ENCODE measurements at regions not wholly inside any gene's neighbourhood (a gene's known extent, or its start where the extent isn't known, plus 50 kb on each side); places are given as distances from the start of the nearest gene placed in this dataset.

DNA sequence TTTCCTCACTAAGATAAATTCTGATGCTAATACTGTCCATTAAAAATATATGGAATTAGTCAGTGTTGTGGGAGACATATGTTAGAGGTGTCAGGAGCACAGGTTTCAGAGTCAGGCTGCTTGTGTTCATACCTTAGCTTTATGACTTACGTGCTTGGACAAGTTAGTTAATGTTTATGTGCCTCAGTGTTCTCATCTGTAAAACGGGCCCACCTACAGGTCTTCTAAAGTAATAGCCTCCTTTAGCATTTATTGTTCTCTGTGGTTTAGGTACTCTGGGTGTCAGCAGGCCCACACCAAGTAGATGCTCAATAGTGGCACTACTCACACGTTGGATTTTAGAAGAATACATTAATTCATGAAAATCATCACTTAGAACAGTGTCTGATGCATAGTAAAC is 308.7 kb upstream of the ZC3H12C start:
- Histone ChIP-seq H3K4me2 (no peak overlapping the region), H3K4me3 (no peak overlapping the region), H4K20me1 (ENCODE audit: insufficient read depth, poor library complexity, severe bottlenecking) (no peaks in the 10 kb centered on the region), H3K79me2 (no peaks in the 10 kb centered on the region), H3K36me3 (replicated peaks; ENCODE audit: insufficient read depth, low read depth) (no peaks in the 10 kb centered on the region), H3K9me3 (ENCODE audit: low read depth) (no peaks in the 10 kb centered on the region), H3K9me2 (replicated peaks; ENCODE audit: insufficient read depth) (no peaks in the 10 kb centered on the region), H3K4me1 (ENCODE audit: insufficient read depth) (no peaks in the 10 kb centered on the region), H2AFZ (no peak overlapping the region), H3K27me3 (no peaks in the 10 kb centered on the region), H3K27ac (no peak overlapping the region)
- TF ChIP-seq EZH2 (IDR thresholded peaks at IDR 0.05; ENCODE audit: borderline replicate concordance) (no peak), EZH2phosphoT487 (IDR thresholded peaks at IDR 0.05; ENCODE audit: low read depth, severe bottlenecking, unreplicated experiment) (no peak)
- TF ChIP-seq, protein P1, sequence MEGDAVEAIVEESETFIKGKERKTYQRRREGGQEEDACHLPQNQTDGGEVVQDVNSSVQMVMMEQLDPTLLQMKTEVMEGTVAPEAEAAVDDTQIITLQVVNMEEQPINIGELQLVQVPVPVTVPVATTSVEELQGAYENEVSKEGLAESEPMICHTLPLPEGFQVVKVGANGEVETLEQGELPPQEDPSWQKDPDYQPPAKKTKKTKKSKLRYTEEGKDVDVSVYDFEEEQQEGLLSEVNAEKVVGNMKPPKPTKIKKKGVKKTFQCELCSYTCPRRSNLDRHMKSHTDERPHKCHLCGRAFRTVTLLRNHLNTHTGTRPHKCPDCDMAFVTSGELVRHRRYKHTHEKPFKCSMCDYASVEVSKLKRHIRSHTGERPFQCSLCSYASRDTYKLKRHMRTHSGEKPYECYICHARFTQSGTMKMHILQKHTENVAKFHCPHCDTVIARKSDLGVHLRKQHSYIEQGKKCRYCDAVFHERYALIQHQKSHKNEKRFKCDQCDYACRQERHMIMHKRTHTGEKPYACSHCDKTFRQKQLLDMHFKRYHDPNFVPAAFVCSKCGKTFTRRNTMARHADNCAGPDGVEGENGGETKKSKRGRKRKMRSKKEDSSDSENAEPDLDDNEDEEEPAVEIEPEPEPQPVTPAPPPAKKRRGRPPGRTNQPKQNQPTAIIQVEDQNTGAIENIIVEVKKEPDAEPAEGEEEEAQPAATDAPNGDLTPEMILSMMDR (IDR thresholded peaks at IDR 0.05; ENCODE audit: poor library complexity) = no peak
- no peak for DNase-seq (ENCODE audit: low spot score)
- WGBS (ENCODE audit: low lambda C conversion rate, missing lambda C conversion rate) = 89% methylated on average over 3 of the region's 3 CpGs

DNA sequence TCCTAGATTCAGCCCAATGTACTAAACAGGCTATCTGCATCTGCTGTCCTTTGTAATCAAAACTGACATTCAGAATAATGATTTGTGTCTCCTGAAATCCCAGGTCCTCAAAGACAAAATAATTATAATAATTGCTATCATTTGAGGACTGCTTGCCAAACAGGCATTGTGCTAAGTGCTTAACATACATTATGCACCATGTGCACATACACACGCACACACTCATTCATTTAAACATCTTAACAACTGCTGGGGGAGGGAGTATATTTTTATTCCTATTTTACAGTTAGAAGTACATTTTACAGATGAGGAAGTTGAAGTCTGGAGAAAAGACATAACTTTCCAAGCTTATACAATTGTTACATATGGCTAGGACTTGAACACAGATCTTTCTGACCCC is 308.0 kb upstream of the ZC3H12C start:
- Histone ChIP-seq H3K9me2 (replicated peaks; ENCODE audit: insufficient read depth) (no peaks in the 10 kb centered on the region), H2AFZ (no peak overlapping the region), H3K9me3 (ENCODE audit: low read depth) (no peaks in the 10 kb centered on the region), H3K27me3 (no peaks in the 10 kb centered on the region), H3K4me3 (no peak overlapping the region), H3K36me3 (replicated peaks; ENCODE audit: insufficient read depth, low read depth) (no peaks in the 10 kb centered on the region), H3K79me2 (no peaks in the 10 kb centered on the region), H3K4me1 (ENCODE audit: insufficient read depth) (no peaks in the 10 kb centered on the region), H3K4me2 (no peak overlapping the region), H4K20me1 (ENCODE audit: insufficient read depth, poor library complexity, severe bottlenecking) (no peaks in the 10 kb centered on the region), H3K27ac (no peak overlapping the region)
- TF ChIP-seq, protein P1 (IDR thresholded peaks at IDR 0.05; ENCODE audit: poor library complexity) = no peak
- TF ChIP-seq EZH2phosphoT487 (IDR thresholded peaks at IDR 0.05; ENCODE audit: low read depth, severe bottlenecking, unreplicated experiment) (no peak), EZH2 (IDR thresholded peaks at IDR 0.05; ENCODE audit: borderline replicate concordance) (no peak)
- 90% methylated on average over 1 of the region's 1 CpG for WGBS (ENCODE audit: low lambda C conversion rate, missing lambda C conversion rate)
- DNase-seq (ENCODE audit: low spot score) = no peak

DNA sequence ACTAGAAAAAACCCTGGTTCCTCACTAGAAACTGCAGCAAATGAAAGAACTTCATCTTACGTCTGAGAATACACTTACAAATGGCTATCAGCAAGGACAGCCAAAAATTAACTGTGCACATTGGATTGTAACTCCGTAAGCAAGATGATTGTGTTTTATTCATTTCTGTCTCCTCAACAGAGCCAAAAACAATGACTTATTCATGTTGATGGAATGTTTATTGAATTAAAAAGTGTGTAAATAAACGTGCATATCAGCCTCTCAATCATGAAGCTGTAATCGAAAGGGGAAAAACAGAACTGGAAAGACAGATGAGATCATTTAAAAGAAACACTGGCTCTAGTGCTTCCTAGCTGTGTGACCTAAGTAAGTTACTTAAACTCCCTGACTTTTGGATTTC is 307.5 kb upstream of the ZC3H12C start:
- Histone ChIP-seq H3K4me2 (no peak overlapping the region), H3K27me3 (no peaks in the 10 kb centered on the region), H3K9me3 (ENCODE audit: low read depth) (no peaks in the 10 kb centered on the region), H3K9me2 (replicated peaks; ENCODE audit: insufficient read depth) (no peaks in the 10 kb centered on the region), H3K27ac (no peak overlapping the region), H2AFZ (no peak overlapping the region), H3K36me3 (replicated peaks; ENCODE audit: insufficient read depth, low read depth) (no peaks in the 10 kb centered on the region), H3K79me2 (no peaks in the 10 kb centered on the region), H4K20me1 (ENCODE audit: insufficient read depth, poor library complexity, severe bottlenecking) (no peaks in the 10 kb centered on the region), H3K4me1 (ENCODE audit: insufficient read depth) (no peaks in the 10 kb centered on the region), H3K4me3 (no peak overlapping the region)
- DNase-seq (ENCODE audit: low spot score) = no peak
- TF ChIP-seq EZH2 (IDR thresholded peaks at IDR 0.05; ENCODE audit: borderline replicate concordance) = no peak
- TF ChIP-seq, protein P1 (IDR thresholded peaks at IDR 0.05; ENCODE audit: poor library complexity) = no peak
- TF ChIP-seq EZH2phosphoT487 (IDR thresholded peaks at IDR 0.05; ENCODE audit: low read depth, severe bottlenecking, unreplicated experiment) = no peak
- 69% methylated on average over 4 of the region's 4 CpGs for WGBS (ENCODE audit: low lambda C conversion rate, missing lambda C conversion rate)

DNA sequence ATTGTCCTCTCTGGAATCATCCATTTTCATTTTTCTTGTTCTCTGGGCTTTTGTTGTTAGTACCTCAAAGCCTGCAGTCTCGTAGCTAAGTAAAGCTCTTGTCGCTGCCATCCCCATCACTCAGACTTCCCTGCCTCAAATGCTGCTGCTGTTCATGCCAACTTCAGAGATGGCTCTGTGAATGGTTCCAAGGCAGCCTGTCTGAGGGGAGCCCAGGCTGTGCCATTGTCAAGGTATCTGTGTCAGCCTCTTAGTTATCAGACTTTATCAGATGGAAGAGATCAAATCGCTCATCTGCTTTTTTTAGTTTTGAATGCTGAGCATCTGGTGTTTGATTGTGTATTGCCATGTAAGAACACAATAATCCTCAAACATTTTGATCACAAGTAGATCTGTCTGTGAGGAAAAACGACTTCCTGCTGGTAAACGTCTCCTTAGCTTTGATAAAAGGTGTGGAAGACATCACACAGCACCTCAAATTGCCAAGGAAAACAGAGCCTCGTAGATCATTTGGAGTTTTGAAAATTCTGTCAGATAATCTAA is 304.2 kb upstream of the ZC3H12C start:
- no peak overlapping the region for H3K4me3 ChIP-seq
- H3K9me2 ChIP-seq (replicated peaks; ENCODE audit: insufficient read depth) = no peaks in the 10 kb centered on the region
- no peaks in the 10 kb centered on the region for H3K36me3 ChIP-seq (replicated peaks; ENCODE audit: insufficient read depth, low read depth)
- 54% methylated on average over 6 of the region's 6 CpGs for WGBS (ENCODE audit: low lambda C conversion rate, missing lambda C conversion rate)
- DNase-seq (ENCODE audit: low spot score) = no peak
- no peak overlapping the region for H3K4me2 ChIP-seq
- H4K20me1 ChIP-seq (ENCODE audit: insufficient read depth, poor library complexity, severe bottlenecking) = no peaks in the 10 kb centered on the region
- H3K27me3 ChIP-seq = no peaks in the 10 kb centered on the region
- no peak for TF ChIP-seq EZH2 (IDR thresholded peaks at IDR 0.05; ENCODE audit: borderline replicate concordance)
- TF ChIP-seq EZH2phosphoT487 (IDR thresholded peaks at IDR 0.05; ENCODE audit: low read depth, severe bottlenecking, unreplicated experiment) = no peak
- TF ChIP-seq, protein P1 (IDR thresholded peaks at IDR 0.05; ENCODE audit: poor library complexity) = no peak
- no peaks in the 10 kb centered on the region for H3K79me2 ChIP-seq
- no peaks in the 10 kb centered on the region for H3K4me1 ChIP-seq (ENCODE audit: insufficient read depth)
- no peak overlapping the region for H3K27ac ChIP-seq
- H2AFZ ChIP-seq = no peak overlapping the region
- H3K9me3 ChIP-seq (ENCODE audit: low read depth) = no peaks in the 10 kb centered on the region
